ENCODE measurements at regions not wholly inside any gene's neighbourhood (a gene's known extent, or its start where the extent isn't known, plus 50 kb on each side); places are given as distances from the start of the nearest gene placed in this dataset.
"Not testable (repeated sequence)": the region's sequence is repeated elsewhere in the genome, so short reads cannot be mapped to it uniquely, and the experiment has no call there.

GRCh38 chr9:97778740-97779139 is 74.3 kb upstream of the FOXE1 start:
- TF ChIP-seq CTCF, POLR2A (IDR thresholded peaks at IDR 0.05): not testable (repeated sequence)
